ENCODE measurements at regions not wholly inside any gene's neighbourhood (a gene's known extent, or its start where the extent isn't known, plus 50 kb on each side); places are given as distances from the start of the nearest gene placed in this dataset.

DNA sequence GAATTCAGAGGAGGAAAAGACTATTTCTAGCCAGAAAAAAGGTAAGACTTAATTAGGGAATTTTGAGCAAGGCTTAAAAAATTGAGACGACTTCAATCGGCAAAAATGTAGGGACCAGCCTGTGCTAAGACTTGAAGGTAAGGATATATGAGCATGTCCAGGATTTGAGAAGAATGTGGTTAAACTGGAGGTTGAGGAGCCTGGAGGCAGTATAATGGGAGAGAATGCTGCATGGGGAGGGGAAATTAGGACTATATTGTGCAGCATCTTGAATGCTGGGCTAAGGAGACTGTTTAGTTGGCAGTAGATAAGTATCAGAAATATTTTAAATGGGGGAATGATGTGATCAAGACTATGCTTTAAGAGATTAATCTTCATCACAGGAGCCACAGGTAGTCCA is 53.1 kb upstream of the PCGF5 start:
- Histone ChIP-seq H3K4me3 (no peak overlapping the region), H3K9me3 (no peaks in the 10 kb centered on the region), H3K4me1 (peaks cover 11% of the 10 kb centered on the region), H3K36me3 (no peaks in the 10 kb centered on the region), H3K27ac (no peak overlapping the region), H3K27me3 (no peaks in the 10 kb centered on the region)
- TF ChIP-seq, protein P1, sequence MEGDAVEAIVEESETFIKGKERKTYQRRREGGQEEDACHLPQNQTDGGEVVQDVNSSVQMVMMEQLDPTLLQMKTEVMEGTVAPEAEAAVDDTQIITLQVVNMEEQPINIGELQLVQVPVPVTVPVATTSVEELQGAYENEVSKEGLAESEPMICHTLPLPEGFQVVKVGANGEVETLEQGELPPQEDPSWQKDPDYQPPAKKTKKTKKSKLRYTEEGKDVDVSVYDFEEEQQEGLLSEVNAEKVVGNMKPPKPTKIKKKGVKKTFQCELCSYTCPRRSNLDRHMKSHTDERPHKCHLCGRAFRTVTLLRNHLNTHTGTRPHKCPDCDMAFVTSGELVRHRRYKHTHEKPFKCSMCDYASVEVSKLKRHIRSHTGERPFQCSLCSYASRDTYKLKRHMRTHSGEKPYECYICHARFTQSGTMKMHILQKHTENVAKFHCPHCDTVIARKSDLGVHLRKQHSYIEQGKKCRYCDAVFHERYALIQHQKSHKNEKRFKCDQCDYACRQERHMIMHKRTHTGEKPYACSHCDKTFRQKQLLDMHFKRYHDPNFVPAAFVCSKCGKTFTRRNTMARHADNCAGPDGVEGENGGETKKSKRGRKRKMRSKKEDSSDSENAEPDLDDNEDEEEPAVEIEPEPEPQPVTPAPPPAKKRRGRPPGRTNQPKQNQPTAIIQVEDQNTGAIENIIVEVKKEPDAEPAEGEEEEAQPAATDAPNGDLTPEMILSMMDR (IDR thresholded peaks at IDR 0.05) = no peak
- intact Hi-C loops (cut with DNase I) = no loop called here
- DNase-seq = no peak
- ATAC-seq = no peak

DNA sequence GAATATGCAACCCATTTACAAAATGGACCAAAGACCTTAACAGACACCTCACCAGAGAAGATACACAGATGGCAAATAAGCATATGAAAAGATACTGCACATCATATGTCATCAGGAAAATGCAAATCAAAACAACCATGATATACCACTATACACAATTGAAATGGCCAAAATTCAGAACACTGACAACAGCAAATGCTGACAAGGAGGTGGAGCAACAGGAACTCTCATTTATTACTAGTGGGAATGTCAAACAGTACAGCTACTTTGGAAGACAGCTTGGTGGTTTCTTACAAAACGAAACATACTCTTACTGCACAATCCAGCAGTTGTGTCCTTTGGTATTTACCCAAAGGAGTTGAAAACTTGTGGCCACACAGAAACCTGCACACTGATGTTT is 50.0 kb upstream of the PCGF5 start:
- H3K27ac ChIP-seq = no peak overlapping the region
- no peaks in the 10 kb centered on the region for H3K36me3 ChIP-seq
- H3K27me3 ChIP-seq = no peaks in the 10 kb centered on the region
- ATAC-seq (no peak), DNase-seq (no peak)
- H3K4me1 ChIP-seq = no peaks in the 10 kb centered on the region
- intact Hi-C loops (cut with DNase I) = no loop called here
- TF ChIP-seq, protein P1 (IDR thresholded peaks at IDR 0.05) = no peak
- no peaks in the 10 kb centered on the region for H3K9me3 ChIP-seq
- no peak overlapping the region for H3K4me3 ChIP-seq
